ENCODE measurements at regions not wholly inside any gene's neighbourhood (a gene's known extent, or its start where the extent isn't known, plus 50 kb on each side); places are given as distances from the start of the nearest gene placed in this dataset.

DNA sequence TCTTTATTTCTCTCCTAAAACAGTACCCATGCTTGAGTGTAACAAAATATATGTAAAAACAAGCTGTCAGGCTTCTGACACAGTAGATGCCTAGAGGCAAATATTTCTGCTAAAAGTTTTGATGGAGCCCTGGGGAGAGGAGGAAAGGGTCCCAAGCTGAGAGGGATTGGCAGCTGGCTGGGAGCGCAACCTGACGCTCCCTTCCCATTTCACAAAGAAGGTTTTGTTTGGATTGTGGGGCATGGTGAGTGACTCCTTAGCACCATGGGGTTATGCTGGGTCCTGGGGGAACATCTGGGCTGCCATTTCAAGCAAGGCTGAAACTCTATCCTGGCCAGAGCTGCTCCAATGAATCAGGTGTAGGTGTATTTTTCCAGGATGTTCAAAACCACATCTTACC, 720.5 kb downstream of the MAFB start:
- Histone ChIP-seq H3K79me1 (ENCODE audit: low read depth, low read length) (no peaks in the 10 kb centered on the region), H3K18ac (ENCODE audit: low read length) (no peak overlapping the region), H2AK5ac (ENCODE audit: low read depth, low read length) (no peak overlapping the region), H2AFZ (ENCODE audit: low read length) (no peak overlapping the region), H3K27ac (replicated peaks; ENCODE audit: low read length) (no peak overlapping the region), H3K36me3 (replicated peaks in 1 of 2; ENCODE audit: control insufficient read depth in 2 of 2, insufficient read depth in 2 of 2, low read length in 2 of 2) (no peaks in the 10 kb centered on the region), H3K14ac (ENCODE audit: low read length) (no peak overlapping the region), H3K9me3 (replicated peaks in 1 of 2; ENCODE audit: control insufficient read depth in 2 of 2, insufficient read depth in 1 of 2, low read depth in 1 of 2, low read length in 2 of 2) (no peaks in the 10 kb centered on the region), H2BK120ac (ENCODE audit: low read depth, low read length) (no peak overlapping the region), H3K4ac (ENCODE audit: low read length) (no peak overlapping the region), H4K8ac (ENCODE audit: low read depth, low read length) (no peak overlapping the region), H2BK15ac (ENCODE audit: low read length) (no peak overlapping the region), H3K9ac (ENCODE audit: low read depth, low read length, poor library complexity) (no peak overlapping the region), H2BK12ac (ENCODE audit: low read length) (no peak overlapping the region), H2BK5ac (ENCODE audit: low read length) (no peak overlapping the region), H4K91ac (ENCODE audit: low read depth, low read length, poor library complexity) (no peak overlapping the region), H3K27me3 (ENCODE audit: control insufficient read depth in 3 of 3, insufficient read depth in 3 of 3, low read depth in 1 of 3, low read length in 3 of 3) (no peaks in the 10 kb centered on the region), H3K4me2 (ENCODE audit: insufficient read depth, low read length, poor library complexity, severe bottlenecking) (no peak overlapping the region), H3K4me3 (ENCODE audit: low read length in 2 of 2) (no peak overlapping the region), H3K4me1 (ENCODE audit: control insufficient read depth in 2 of 2, insufficient read depth in 1 of 2, low read depth in 1 of 2, low read length in 2 of 2) (peaks cover 0 to 2% of the 10 kb centered on the region in 2 donors), H3K23ac (ENCODE audit: low read depth, low read length, poor library complexity) (no peak overlapping the region)
- DNase-seq (ENCODE audit: low spot score), result no peak
- WGBS, 2 donors (ENCODE audit: extremely low coverage in 2 of 2, insufficient read length in 2 of 2, insufficient replicate concordance in 1 of 2), result no CpG with 5 or more reads among the region's 2 CpGs

DNA sequence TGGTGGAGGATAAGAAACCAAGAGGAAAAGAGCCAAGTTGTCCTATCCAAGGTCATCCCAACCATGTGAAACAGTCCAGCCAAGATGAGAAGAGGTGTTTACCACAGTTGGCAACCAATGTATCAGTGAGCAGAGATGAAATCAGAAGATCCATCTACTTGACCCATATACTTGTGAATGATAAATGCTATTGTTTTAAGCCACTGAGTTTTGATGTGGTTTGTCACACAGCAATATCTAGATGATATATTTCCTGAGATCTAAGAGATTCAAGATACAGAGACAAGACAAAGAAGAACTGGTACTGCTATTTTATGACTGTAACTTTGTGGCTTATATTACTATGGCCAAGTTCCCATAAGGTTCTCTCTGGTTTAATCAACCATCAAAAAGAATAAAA, 721.2 kb downstream of the MAFB start:
- Histone ChIP-seq H3K27me3 (ENCODE audit: control insufficient read depth in 3 of 3, insufficient read depth in 3 of 3, low read depth in 1 of 3, low read length in 3 of 3) (no peaks in the 10 kb centered on the region), H3K36me3 (replicated peaks in 1 of 2; ENCODE audit: control insufficient read depth in 2 of 2, insufficient read depth in 2 of 2, low read length in 2 of 2) (no peaks in the 10 kb centered on the region), H3K23ac (ENCODE audit: low read depth, low read length, poor library complexity) (no peak overlapping the region), H4K91ac (ENCODE audit: low read depth, low read length, poor library complexity) (no peak overlapping the region), H2AK5ac (ENCODE audit: low read depth, low read length) (no peak overlapping the region), H2BK12ac (ENCODE audit: low read length) (no peak overlapping the region), H2BK120ac (ENCODE audit: low read depth, low read length) (no peak overlapping the region), H3K4me1 (ENCODE audit: control insufficient read depth in 2 of 2, insufficient read depth in 1 of 2, low read depth in 1 of 2, low read length in 2 of 2) (peaks cover 0 to 2% of the 10 kb centered on the region in 2 donors), H3K9me3 (replicated peaks in 1 of 2; ENCODE audit: control insufficient read depth in 2 of 2, insufficient read depth in 1 of 2, low read depth in 1 of 2, low read length in 2 of 2) (no peaks in the 10 kb centered on the region), H3K14ac (ENCODE audit: low read length) (no peak overlapping the region), H3K4me3 (ENCODE audit: low read length in 2 of 2) (no peak overlapping the region), H3K27ac (replicated peaks; ENCODE audit: low read length) (no peak overlapping the region), H3K9ac (ENCODE audit: low read depth, low read length, poor library complexity) (no peak overlapping the region), H3K4me2 (ENCODE audit: insufficient read depth, low read length, poor library complexity, severe bottlenecking) (no peak overlapping the region), H2BK15ac (ENCODE audit: low read length) (no peak overlapping the region), H3K18ac (ENCODE audit: low read length) (no peak overlapping the region), H3K4ac (ENCODE audit: low read length) (no peak overlapping the region), H2BK5ac (ENCODE audit: low read length) (no peak overlapping the region), H4K8ac (ENCODE audit: low read depth, low read length) (no peak overlapping the region), H2AFZ (ENCODE audit: low read length) (no peak overlapping the region), H3K79me1 (ENCODE audit: low read depth, low read length) (no peaks in the 10 kb centered on the region)
- DNase-seq (ENCODE audit: low spot score), result no peak

DNA sequence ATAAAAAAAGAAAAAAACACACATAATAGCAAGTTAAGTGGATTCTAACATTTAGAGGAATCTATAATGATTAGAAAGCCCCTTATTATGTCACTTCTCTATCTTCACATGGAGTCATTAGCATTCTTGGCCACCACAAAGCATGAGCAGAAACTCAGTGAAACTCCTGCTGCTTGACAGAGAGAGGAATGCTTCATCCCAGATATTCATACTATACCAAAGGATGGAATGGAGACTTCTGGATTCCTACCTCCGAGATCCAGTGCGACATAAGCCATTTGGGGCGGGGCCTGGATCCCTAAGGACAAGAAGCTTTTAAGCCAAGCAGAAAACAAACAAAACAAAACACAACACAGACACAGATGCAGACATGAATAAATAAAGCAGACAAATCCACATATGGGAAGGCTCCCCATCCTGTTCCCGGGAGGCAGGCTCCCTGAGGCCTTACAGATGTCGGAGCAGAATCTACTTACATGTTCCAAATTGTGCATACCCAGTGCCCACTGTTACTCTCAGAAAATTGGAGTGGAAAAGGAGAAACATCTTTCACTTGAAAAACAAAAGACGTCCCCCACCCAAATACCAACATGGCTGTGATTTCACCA, 727.3 kb downstream of the MAFB start:
- no peaks in the 10 kb centered on the region for H3K9me3 ChIP-seq (replicated peaks in 1 of 2; ENCODE audit: control insufficient read depth in 2 of 2, insufficient read depth in 1 of 2, low read depth in 1 of 2, low read length in 2 of 2)
- no peak overlapping the region for H3K4me2 ChIP-seq (ENCODE audit: insufficient read depth, low read length, poor library complexity, severe bottlenecking)
- no peaks in the 10 kb centered on the region for H3K36me3 ChIP-seq (replicated peaks in 1 of 2; ENCODE audit: control insufficient read depth in 2 of 2, insufficient read depth in 2 of 2, low read length in 2 of 2)
- no peak overlapping the region for H2BK120ac ChIP-seq (ENCODE audit: low read depth, low read length)
- H2BK15ac ChIP-seq (ENCODE audit: low read length), result no peak overlapping the region
- H3K23ac ChIP-seq (ENCODE audit: low read depth, low read length, poor library complexity), result no peak overlapping the region
- peaks cover 0 to 4% of the 10 kb centered on the region in 2 donors for H3K4me1 ChIP-seq (ENCODE audit: control insufficient read depth in 2 of 2, insufficient read depth in 1 of 2, low read depth in 1 of 2, low read length in 2 of 2)
- no peak overlapping the region for H2AFZ ChIP-seq (ENCODE audit: low read length)
- H3K9ac ChIP-seq (ENCODE audit: low read depth, low read length, poor library complexity), result no peak overlapping the region
- H2AK5ac ChIP-seq (ENCODE audit: low read depth, low read length), result no peak overlapping the region
- H2BK12ac ChIP-seq (ENCODE audit: low read length), result no peak overlapping the region
- H4K8ac ChIP-seq (ENCODE audit: low read depth, low read length), result no peak overlapping the region
- DNase-seq (ENCODE audit: low spot score), result no peak
- H2BK5ac ChIP-seq (ENCODE audit: low read length), result no peak overlapping the region
- H3K27me3 ChIP-seq (ENCODE audit: control insufficient read depth in 3 of 3, insufficient read depth in 3 of 3, low read depth in 1 of 3, low read length in 3 of 3), result no peaks in the 10 kb centered on the region
- H4K91ac ChIP-seq (ENCODE audit: low read depth, low read length, poor library complexity), result no peak overlapping the region
- no peak overlapping the region for H3K4ac ChIP-seq (ENCODE audit: low read length)
- no peak overlapping the region for H3K18ac ChIP-seq (ENCODE audit: low read length)
- H3K14ac ChIP-seq (ENCODE audit: low read length), result no peak overlapping the region
- no peak overlapping the region for H3K27ac ChIP-seq (replicated peaks; ENCODE audit: low read length)
- H3K4me3 ChIP-seq (ENCODE audit: low read length in 2 of 2), result no peak overlapping the region
- H3K79me1 ChIP-seq (ENCODE audit: low read depth, low read length), result no peaks in the 10 kb centered on the region
- WGBS, 2 donors (ENCODE audit: extremely low coverage in 2 of 2, insufficient read length in 2 of 2, insufficient replicate concordance in 1 of 2), result no CpG with 5 or more reads among the region's 6 CpGs

DNA sequence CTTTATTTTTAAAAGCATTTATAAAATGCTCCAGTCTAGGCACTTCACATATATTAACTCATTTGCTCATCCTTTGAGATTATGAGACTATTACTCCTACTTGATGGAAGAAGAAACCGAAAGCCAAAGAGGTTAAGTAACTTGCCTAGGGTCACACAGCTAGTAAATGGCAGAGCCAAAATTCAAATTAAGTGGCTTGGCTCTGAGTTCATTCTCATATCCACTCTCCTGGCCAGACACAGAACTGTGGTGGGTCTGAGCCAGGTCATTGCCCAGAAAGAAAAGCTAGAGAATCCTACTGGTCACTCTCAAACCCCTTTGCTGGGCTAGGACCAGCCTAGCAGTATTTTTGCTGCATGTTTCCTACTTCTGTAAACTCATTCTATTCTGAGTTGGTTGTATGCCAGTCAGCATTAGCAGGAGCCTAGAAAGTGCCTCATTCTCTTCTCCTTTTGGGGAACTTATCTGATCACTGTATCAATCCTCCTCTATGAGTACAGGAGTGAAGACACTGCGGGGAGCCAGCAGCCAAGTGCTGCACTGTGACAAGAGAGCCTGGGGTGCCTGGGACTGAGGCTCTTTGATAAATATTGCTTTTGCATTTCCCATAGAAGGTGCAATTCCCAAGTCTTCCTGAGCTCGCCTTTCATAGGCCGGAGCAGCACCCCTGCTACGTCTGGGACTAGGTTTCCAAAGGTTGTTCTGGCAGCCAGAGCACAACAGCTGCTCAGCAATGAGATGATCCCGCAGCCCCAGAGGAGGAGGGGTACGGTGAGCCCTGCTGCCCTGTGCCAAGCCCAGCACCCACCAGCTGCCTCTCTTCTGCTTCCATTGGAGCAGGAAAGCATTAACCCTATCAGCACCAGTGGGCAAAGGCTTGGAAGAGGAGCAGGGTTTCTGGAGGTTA, 728.3 kb downstream of the MAFB start:
- no peaks in the 10 kb centered on the region for H3K9me3 ChIP-seq (replicated peaks in 1 of 2; ENCODE audit: control insufficient read depth in 2 of 2, insufficient read depth in 1 of 2, low read depth in 1 of 2, low read length in 2 of 2)
- no CpG with 5 or more reads among the region's 7 CpGs for WGBS, 2 donors (ENCODE audit: extremely low coverage in 2 of 2, insufficient read length in 2 of 2, insufficient replicate concordance in 1 of 2)
- no peak overlapping the region for H2BK12ac ChIP-seq (ENCODE audit: low read length)
- no peaks in the 10 kb centered on the region for H3K27me3 ChIP-seq (ENCODE audit: control insufficient read depth in 3 of 3, insufficient read depth in 3 of 3, low read depth in 1 of 3, low read length in 3 of 3)
- no peak overlapping the region for H3K4me3 ChIP-seq (ENCODE audit: low read length in 2 of 2)
- no peak overlapping the region for H2AK5ac ChIP-seq (ENCODE audit: low read depth, low read length)
- H3K4ac ChIP-seq (ENCODE audit: low read length), result no peak overlapping the region
- no peak overlapping the region for H3K14ac ChIP-seq (ENCODE audit: low read length)
- H3K4me2 ChIP-seq (ENCODE audit: insufficient read depth, low read length, poor library complexity, severe bottlenecking), result no peak overlapping the region
- H3K27ac ChIP-seq (replicated peaks; ENCODE audit: low read length), result no peak overlapping the region
- DNase-seq (ENCODE audit: low spot score), result no peak
- no peak overlapping the region for H3K23ac ChIP-seq (ENCODE audit: low read depth, low read length, poor library complexity)
- no peak overlapping the region for H3K9ac ChIP-seq (ENCODE audit: low read depth, low read length, poor library complexity)
- no peak overlapping the region for H2BK5ac ChIP-seq (ENCODE audit: low read length)
- H3K79me1 ChIP-seq (ENCODE audit: low read depth, low read length), result no peaks in the 10 kb centered on the region
- H3K4me1 ChIP-seq (ENCODE audit: control insufficient read depth in 2 of 2, insufficient read depth in 1 of 2, low read depth in 1 of 2, low read length in 2 of 2), result peaks cover 0 to 4% of the 10 kb centered on the region in 2 donors
- H3K18ac ChIP-seq (ENCODE audit: low read length), result no peak overlapping the region
- H2BK15ac ChIP-seq (ENCODE audit: low read length), result no peak overlapping the region
- H2BK120ac ChIP-seq (ENCODE audit: low read depth, low read length), result no peak overlapping the region
- H2AFZ ChIP-seq (ENCODE audit: low read length), result no peak overlapping the region
- no peak overlapping the region for H4K91ac ChIP-seq (ENCODE audit: low read depth, low read length, poor library complexity)
- H3K36me3 ChIP-seq (replicated peaks in 1 of 2; ENCODE audit: control insufficient read depth in 2 of 2, insufficient read depth in 2 of 2, low read length in 2 of 2), result no peaks in the 10 kb centered on the region
- no peak overlapping the region for H4K8ac ChIP-seq (ENCODE audit: low read depth, low read length)

Data from neuronal stem cell (in vitro differentiated cells).